NCI-H82 (cell line): ENCODE measurements at regions not wholly inside any gene's neighbourhood (a gene's known extent, or its start where the extent isn't known, plus 50 kb on each side); places are given as distances from the start of the nearest gene placed in this dataset.
"Not testable (repeated sequence)": the region's sequence is repeated elsewhere in the genome, so short reads cannot be mapped to it uniquely, and the experiment has no call there.

ENCODE experiments used
- DNase-seq: peaks from one replicate; lab custom pipeline; 2025; lab: John Stamatoyannopoulos, UW

GRCh38 chr14:37842106-37842505 is 246.7 kb downstream of the TTC6 start:
- DNase-seq: no peak

- peak; percentile 59 for DNase-seq
Observed at GRCh38 chr14:37843954-37844607, 248.7 kb downstream of the TTC6 start.

DNA sequence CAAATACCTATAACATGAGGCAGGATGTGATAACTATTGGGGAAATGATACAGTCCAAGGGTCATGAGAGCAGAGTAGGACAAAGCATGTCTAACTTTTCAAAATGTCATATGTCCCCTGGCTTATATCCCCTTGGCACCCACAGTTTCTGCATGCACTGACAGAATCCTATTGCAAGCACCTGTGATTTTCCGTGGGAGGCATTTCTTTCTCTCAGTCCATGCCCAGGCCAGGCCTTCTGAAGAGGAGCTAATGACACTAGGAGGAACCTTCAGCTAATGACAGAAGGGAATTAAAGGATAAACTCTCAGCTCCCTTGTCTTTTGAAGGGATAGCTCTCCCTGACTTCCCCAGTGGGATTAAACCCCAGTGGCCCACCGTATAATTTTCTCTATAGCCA is 249.2 kb downstream of the TTC6 start:
- DNase-seq: peak; percentile 93

DNA sequence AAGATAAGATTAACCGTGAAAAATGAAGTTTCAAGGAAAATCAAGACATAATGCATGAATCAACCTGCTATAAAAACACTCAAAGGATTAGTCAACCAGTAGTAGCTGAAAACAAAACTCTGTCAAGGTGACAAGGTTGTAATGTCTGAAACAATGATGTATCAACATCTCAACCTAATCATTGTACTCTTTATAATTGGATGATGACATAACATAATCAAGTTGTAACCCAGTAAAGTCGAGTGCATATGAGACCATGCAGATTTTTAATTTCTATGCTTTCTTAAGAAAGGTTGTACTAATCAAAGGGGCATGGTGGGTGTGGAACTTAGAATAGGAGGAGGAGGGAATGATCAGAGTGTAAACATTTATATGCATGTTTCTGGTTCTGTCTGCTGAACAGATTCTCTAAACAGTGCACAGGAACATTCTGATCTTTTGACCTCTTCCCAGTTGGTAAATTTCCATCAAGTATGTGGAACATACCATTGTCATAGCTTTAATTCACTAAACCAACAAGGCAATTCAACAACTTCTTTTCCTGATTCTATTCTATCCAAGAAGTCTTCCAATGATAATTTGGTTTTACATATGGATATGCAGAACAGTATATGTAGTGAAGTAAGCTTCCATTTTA is 253.7 kb downstream of the TTC6 start:
- DNase-seq: no peak

DNA sequence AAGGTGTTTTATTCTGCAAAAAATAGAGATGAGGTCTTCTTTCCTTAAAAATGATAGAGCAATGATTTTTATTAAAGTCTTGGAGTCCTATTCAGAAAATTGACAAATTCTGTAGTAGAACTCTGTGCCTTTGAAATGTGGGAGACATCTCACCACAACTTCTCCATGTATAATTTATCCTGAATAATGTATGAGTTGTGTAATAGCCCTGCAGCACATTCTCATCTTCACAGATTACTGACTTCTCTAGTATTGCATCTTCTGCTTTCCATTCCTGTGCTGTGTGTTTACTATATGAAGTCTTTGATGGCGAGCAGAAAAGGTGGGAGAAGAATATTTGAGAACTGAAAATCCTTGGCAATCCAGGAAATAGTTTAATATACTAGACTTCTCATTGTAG is 255.6 kb downstream of the TTC6 start:
- DNase-seq: no peak

GRCh38 chr14:37855871-37856270 is 260.4 kb downstream of the TTC6 start:
- DNase-seq: no peak

DNA sequence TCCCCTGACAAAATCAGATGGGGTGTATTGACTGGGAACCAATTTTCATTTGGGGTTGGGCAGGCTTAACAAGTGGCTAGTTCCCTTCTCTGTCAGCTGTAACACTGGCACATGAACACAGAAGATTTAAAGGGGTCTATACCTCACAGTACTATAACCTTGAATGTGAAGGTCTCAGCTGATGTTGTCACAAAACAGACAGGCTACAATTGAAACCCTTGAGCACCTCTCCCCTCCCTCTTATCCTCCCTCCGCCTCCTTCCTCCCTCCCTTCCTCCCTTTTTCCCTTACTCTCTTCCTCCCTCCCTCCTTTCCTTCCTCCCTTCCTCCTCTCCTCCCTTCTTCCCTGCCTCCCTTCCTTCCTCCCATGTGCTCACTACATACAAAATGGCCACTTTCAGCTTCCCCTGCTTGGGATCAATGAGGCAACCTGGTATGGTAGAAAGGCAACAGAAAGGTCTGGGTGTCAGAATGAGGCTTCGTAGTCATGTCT is 262.4 kb downstream of the TTC6 start:
- no peak for DNase-seq

DNA sequence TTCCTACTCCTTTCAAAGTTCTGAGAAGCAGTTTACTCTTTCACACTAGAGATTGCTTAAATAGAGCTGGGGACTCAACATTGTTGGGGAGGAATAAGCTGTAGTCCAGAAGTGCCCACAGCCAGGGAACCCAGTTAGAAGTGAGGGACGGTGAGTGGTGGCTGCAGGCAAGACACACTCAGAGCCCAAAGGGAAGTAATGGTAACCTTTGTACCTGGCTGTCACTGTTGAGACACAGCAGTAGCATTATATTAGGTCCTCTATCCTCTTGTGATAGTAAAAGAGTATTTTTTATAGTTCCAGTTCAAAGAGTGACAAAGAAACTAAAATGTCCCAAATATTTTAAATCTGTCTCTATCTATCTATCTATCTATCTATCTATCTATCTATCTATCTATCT is 263.3 kb downstream of the TTC6 start:
- DNase-seq: no peak

- no peak for DNase-seq
Observed at GRCh38 chr14:37859177-37859576, 263.7 kb downstream of the TTC6 start.

- peak; percentile 50 for DNase-seq
Observed at GRCh38 chr14:37862263-37862662, 266.8 kb downstream of the TTC6 start.

GRCh38 chr14:37864128-37864527 is 268.7 kb downstream of the TTC6 start:
- DNase-seq: peak; percentile 48

DNA sequence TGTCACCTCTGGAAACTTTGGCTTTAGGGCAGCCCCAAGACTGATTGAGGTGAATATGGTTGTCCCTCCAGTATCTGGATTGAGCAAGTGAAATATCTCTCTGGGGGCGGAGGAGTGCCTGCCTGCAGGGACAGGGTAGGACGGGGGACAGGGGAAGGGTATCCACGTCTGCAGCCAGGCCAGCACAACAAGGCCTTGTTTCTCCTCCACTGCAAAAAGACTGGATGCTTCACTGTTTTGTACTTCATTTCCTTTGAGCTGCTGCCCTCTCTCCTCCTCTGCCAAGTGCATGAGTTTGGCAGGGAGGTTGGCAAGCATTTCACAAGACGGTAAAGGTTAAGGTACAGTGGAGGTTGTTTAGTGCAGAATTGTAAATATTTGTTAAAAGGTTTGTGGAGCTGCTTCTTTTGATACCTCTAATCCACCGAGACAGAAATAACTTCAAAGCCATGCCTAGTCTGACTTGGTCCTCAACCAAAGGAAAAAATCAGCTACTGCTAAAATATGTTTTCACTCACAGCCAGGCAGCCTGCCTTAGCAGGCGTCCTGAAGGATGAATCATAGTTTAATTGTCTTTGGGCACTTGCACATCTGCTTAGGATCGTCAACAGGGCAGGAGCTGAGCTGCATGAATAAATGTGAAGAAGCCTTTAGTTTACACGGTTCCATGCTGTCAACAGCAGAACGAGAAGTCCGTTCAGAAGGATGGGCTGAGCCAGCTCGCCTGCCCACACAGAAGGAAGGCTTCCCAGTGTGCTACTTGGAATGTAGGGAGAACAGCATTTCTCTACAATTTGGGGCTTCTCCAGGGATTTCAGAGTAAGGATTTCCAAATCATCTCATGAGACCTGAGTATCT is 269.7 kb downstream of the TTC6 start:
- DNase-seq: peak; percentile 34

- DNase-seq: no peak
Observed at GRCh38 chr14:37865719-37866549, 270.5 kb downstream of the TTC6 start.

GRCh38 chr14:37869633-37870032 is 274.2 kb downstream of the TTC6 start:
- DNase-seq: no peak

DNA sequence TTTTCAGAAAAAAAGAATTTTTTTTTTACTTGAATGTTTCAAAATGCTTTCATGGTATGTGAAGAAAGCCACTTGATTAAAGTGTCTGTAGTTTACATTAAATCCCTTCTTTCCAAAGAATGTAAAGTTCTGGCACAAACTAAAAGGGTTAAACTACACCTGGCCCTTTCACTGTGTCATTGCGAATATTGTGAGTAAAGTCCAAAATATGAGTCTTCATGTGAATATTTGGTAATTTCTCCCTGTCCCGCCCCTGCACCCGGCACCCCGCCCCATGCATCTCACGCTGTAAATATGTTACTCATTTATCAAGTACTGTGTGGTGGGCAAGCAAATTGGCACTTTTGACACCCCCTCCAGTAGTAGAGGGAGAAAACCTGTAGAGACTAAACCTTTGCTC is 274.7 kb downstream of the TTC6 start:
- DNase-seq: no peak

- DNase-seq: peak; percentile 41
Observed at GRCh38 chr14:37870632-37871346, 275.4 kb downstream of the TTC6 start.

DNA sequence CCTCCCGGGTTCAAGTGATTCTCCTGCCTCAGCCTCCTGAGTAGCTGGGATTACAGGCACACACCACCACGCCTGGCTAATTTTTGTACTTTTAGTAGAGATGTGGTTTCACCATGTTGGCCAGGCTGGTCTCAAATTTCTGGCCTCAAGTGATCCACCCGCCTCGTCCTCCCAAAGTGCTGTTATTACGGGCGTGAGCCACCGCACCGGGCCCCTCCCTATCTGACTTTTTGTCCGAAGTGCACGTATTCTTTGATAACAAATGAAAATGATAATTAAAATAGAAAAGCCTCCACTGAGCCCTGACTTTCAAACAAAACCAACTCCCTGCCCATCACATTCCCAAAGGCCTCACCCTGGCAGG is 278.6 kb downstream of the TTC6 start:
- DNase-seq: not testable (repeated sequence)

DNA sequence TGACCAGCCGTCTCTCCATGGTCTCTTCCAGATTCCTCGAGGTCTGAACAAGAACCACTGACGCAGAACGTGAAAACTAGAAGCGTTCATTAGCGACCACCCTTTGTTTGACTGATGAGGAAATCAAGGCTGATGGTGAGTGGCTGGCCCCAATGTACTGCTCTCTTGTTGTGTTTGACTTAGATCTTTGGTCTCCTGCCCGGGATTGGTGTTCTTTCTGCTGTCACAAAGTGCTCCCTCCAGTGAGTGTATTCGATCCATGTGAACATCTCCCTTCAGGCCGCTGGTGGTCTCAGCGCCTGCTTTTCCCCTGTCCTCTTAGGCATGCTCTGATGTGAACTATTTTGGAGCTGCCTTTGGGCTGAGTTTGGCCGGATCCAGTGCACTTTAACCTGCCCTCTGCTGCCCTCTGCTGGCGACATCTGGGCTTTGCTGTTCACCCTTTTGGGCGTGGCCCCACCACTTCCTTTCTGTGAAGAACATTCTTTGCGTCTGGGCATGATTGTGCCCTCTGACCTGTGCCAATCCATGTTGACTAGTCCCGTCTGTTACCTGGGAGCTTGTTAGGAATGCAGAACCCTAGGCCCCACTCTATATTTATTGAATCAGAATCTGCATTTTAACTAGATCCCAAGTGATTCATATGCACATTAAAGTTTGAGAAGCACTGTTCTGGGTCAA is 279.1 kb downstream of the TTC6 start:
- peak; percentile 83 for DNase-seq

DNA sequence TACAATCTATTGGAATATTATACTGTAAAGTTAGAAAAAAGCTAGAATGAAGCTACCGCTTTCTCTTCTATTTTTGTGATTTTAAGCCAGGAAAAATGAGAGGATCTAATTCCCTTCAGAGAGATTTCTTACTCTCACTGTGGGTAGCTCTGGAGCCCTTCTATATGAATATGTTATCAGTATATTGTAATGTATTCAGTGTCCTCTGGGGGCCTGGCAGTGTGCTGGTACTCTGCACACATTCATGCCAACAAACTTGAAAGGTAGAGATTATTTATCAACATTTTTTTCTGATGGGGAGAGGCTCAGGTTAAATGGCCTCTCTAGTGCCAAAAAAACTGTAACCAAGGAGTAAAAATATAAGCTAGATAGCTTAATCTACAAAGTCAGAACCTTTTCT is 292.8 kb downstream of the TTC6 start:
- no peak for DNase-seq

DNA sequence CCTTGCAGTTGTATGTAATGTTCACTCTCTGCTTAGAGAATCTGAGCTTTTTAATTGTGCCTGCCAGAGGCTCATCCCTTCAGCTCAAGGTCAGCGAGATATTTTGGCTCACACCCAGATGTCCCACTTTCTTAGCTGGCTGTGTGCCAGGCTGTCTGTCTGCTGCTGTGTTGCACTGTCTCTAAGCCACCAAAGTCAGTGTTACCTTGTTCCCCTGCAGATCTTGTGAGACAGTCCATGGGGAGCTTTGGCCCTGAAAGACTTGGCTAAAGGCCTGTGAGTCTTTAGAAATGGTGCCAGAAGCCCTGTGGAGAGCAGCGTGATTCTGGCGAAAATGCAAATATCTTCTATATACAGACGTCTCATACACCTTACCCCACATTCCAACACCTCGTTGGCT is 293.7 kb downstream of the TTC6 start:
- peak; percentile 91 for DNase-seq

GRCh38 chr14:37890095-37890494 is 294.7 kb downstream of the TTC6 start:
- DNase-seq: no peak
